Activated CD4-positive, alpha-beta memory T cell treated with anti-CD3 and anti-CD28 coated beads for 36 hours (primary cell): ENCODE measurements at regions not wholly inside any gene's neighbourhood (a gene's known extent, or its start where the extent isn't known, plus 50 kb on each side); places are given as distances from the start of the nearest gene placed in this dataset.
"Not testable (repeated sequence)": the region's sequence is repeated elsewhere in the genome, so short reads cannot be mapped to it uniquely, and the experiment has no call there.

ENCODE experiments used
- CTCF ChIA-PET: fragments of 350-600 bp; sonication (Branson Sonifier 250); formaldehyde crosslinking; loops from one replicate; lab custom pipeline; 2021; ENCODE audit warnings: antibody characterized with exemption, inconsistent platforms; lab: Charles Lee
- POLR2A ChIA-PET: fragments of 350-600 bp; sonication (Branson Sonifier 250); formaldehyde crosslinking; loops from one replicate; lab custom pipeline; 2021; ENCODE audit warnings: antibody characterized with exemption; lab: Charles Lee
- DNase-seq: peaks from one replicate; pipeline ENCODE4 v3.0.0-alpha.2; 2020
- H3K27ac Mint-ChIP-seq: one replicate; pipeline ENCODE4 v1.8.0; 2021; ENCODE audit warnings: mixed read lengths
- H3K27me3 Mint-ChIP-seq: one replicate; pipeline ENCODE4 v1.8.0; 2021; ENCODE audit warnings: mixed read lengths
- H3K36me3 Mint-ChIP-seq: one replicate; pipeline ENCODE4 v1.8.0; 2021; ENCODE audit warnings: mixed read lengths
- H3K4me1 Mint-ChIP-seq: one replicate; pipeline ENCODE4 v1.8.0; 2021; ENCODE audit warnings: low read depth, mixed read lengths
- H3K4me3 Mint-ChIP-seq: one replicate; pipeline ENCODE4 v1.8.0; 2021; ENCODE audit warnings: mild to moderate bottlenecking, mixed read lengths
- H3K9me3 Mint-ChIP-seq: one replicate; pipeline ENCODE4 v1.8.0; 2021; ENCODE audit warnings: mixed read lengths
- intact Hi-C: fragments of 100-400 bp; cut with micrococcal nuclease; formaldehyde crosslinking; loops from one replicate; pipeline ENCODE4 v1.15.1; 2023

DNA sequence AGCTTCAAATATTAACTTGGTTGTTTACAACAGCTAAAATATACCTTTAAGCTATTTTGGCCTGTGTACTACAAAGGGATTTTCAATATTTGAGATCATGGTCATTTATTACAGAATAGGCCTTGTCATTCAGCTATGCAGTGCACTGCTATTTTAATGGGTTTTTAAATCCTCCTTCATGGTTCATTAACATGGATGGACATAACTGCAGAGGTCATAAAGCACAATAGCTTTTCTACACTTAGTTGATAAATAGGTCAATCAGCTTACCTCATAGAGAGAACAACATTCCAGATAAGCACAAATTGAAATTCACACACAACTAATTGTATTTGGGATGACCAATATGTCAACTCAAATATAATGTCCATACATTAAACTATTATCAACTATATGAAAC lies 403.7 kb downstream of the CNTN3 start:
- Mint-ChIP-seq H3K27ac (no peak overlapping the region), H3K36me3 (no peaks in the 10 kb centered on the region), H3K4me3 (no peak overlapping the region), H3K4me1 (no peaks in the 10 kb centered on the region), H3K27me3 (no peaks in the 10 kb centered on the region), H3K9me3 (peaks cover 22% of the 10 kb centered on the region)
- intact Hi-C loops = no loop called here
- POLR2A ChIA-PET = no interaction called here
- no peak for DNase-seq
- CTCF ChIA-PET = no interaction called here

- H3K27ac Mint-ChIP-seq = no peak overlapping the region
- H3K9me3 Mint-ChIP-seq = peaks cover 15% of the 10 kb centered on the region
- CTCF ChIA-PET = no interaction called here
- no peaks in the 10 kb centered on the region for H3K27me3 Mint-ChIP-seq
- H3K4me1 Mint-ChIP-seq = no peaks in the 10 kb centered on the region
- intact Hi-C loops = no loop called here
- POLR2A ChIA-PET = no interaction called here
- no peak overlapping the region for H3K4me3 Mint-ChIP-seq
- DNase-seq = no peak
- H3K36me3 Mint-ChIP-seq = no peaks in the 10 kb centered on the region
Measured at GRCh38 chr3:74200952-74201351, 413.5 kb downstream of the CNTN3 start.

DNA sequence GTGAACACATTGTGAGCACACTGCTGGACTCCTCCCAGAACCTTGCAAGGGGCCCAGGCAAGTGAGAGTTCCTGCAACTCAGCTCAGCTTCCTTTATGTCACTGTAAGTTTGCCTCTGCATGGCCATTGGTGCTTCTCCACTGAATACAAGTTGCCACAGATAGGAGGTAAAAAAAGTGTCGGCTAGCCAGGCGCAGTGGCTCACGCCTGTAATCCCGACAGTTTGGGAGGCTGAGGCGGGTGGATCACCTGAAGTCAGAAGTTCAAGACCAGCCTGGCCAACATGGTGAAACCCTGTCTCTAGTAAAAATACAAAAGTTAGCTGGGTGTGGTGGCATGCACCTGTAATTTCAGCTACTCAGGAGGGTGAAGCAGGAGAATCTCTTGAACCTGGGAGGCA lies 435.8 kb downstream of the CNTN3 start:
- peaks cover 31% of the 10 kb centered on the region for H3K9me3 Mint-ChIP-seq
- DNase-seq, CTCF ChIA-PET, intact Hi-C loops, H3K36me3 Mint-ChIP-seq, POLR2A ChIA-PET, H3K27ac Mint-ChIP-seq, H3K27me3 Mint-ChIP-seq, H3K4me3 Mint-ChIP-seq, H3K4me1 Mint-ChIP-seq: not testable (repeated sequence)

GRCh38 chr3:74173090-74173489 lies 441.4 kb downstream of the CNTN3 start:
- Mint-ChIP-seq H3K27me3 (no peaks in the 10 kb centered on the region), H3K9me3 (peaks cover 12% of the 10 kb centered on the region), H3K4me1 (no peaks in the 10 kb centered on the region), H3K4me3 (no peak overlapping the region), H3K36me3 (no peaks in the 10 kb centered on the region), H3K27ac (no peak overlapping the region)
- ChIA-PET POLR2A (no interaction called here), CTCF (no interaction called here)
- no peak for DNase-seq
- intact Hi-C loops = no loop called here

GRCh38 chr3:74167926-74168325 lies 446.5 kb downstream of the CNTN3 start:
- POLR2A ChIA-PET = no interaction called here
- DNase-seq = no peak
- H3K36me3 Mint-ChIP-seq = no peaks in the 10 kb centered on the region
- H3K4me3 Mint-ChIP-seq = no peak overlapping the region
- no peaks in the 10 kb centered on the region for H3K4me1 Mint-ChIP-seq
- CTCF ChIA-PET = no interaction called here
- peaks cover 7% of the 10 kb centered on the region for H3K9me3 Mint-ChIP-seq
- no peaks in the 10 kb centered on the region for H3K27me3 Mint-ChIP-seq
- H3K27ac Mint-ChIP-seq = no peak overlapping the region
- intact Hi-C loops = no loop called here

DNA sequence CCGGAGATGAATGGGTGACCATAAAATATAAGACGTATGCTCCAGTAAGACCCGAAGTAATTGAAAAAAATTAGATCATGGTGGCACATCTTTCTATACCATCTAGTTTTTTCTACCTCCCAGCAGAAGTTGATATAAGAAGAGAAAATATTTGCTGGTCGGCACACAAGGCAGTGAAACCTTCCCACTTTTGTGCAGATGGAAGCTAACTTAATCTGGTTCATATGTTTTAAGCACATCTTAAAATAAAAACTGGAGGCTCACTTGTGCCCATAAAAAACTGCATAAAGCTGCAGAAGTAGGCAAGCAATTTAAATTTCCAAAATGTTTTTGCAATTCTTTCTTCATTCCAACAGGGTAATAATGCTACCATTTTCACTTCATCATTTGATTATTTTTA lies 449.2 kb downstream of the CNTN3 start:
- no peaks in the 10 kb centered on the region for H3K27me3 Mint-ChIP-seq
- intact Hi-C loops = no loop called here
- H3K27ac Mint-ChIP-seq = no peak overlapping the region
- no peaks in the 10 kb centered on the region for H3K36me3 Mint-ChIP-seq
- no peaks in the 10 kb centered on the region for H3K4me1 Mint-ChIP-seq
- POLR2A ChIA-PET = no interaction called here
- DNase-seq = no peak
- peaks cover 20% of the 10 kb centered on the region for H3K9me3 Mint-ChIP-seq
- CTCF ChIA-PET = no interaction called here
- no peak overlapping the region for H3K4me3 Mint-ChIP-seq

DNA sequence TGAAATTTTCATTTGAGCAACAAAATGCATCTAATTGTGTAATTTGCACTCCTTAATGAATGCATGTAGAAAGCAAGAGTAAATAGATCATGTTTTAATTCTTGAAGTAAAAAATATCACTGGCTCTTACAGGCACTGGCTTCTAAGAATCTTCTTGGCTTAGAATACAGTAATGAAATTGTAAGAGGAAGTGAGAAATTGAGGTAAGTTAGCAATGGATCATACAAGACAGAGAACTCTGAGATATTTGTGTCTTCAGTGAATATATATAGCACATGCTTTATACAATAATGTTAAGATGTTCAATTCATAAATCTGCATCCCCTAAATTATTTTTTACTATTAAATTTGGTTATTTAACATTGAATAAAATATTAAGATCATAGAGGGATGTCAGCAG lies 465.0 kb downstream of the CNTN3 start:
- H3K4me1 Mint-ChIP-seq = no peaks in the 10 kb centered on the region
- no peak for DNase-seq
- no peaks in the 10 kb centered on the region for H3K27me3 Mint-ChIP-seq
- H3K36me3 Mint-ChIP-seq = no peaks in the 10 kb centered on the region
- intact Hi-C loops = no loop called here
- no peak overlapping the region for H3K4me3 Mint-ChIP-seq
- no peak overlapping the region for H3K27ac Mint-ChIP-seq
- POLR2A ChIA-PET = no interaction called here
- CTCF ChIA-PET = no interaction called here
- peaks cover 19% of the 10 kb centered on the region for H3K9me3 Mint-ChIP-seq

- ChIA-PET POLR2A (no interaction called here), CTCF (no interaction called here)
- peaks cover 13% of the 10 kb centered on the region for H3K9me3 Mint-ChIP-seq
- intact Hi-C loops = no loop called here
- no peaks in the 10 kb centered on the region for H3K36me3 Mint-ChIP-seq
- no peaks in the 10 kb centered on the region for H3K27me3 Mint-ChIP-seq
- DNase-seq = no peak
- H3K4me1 Mint-ChIP-seq = no peaks in the 10 kb centered on the region
- no peak overlapping the region for H3K4me3 Mint-ChIP-seq
- no peak overlapping the region for H3K27ac Mint-ChIP-seq
Measured at GRCh38 chr3:74145277-74145676, 469.2 kb downstream of the CNTN3 start.

DNA sequence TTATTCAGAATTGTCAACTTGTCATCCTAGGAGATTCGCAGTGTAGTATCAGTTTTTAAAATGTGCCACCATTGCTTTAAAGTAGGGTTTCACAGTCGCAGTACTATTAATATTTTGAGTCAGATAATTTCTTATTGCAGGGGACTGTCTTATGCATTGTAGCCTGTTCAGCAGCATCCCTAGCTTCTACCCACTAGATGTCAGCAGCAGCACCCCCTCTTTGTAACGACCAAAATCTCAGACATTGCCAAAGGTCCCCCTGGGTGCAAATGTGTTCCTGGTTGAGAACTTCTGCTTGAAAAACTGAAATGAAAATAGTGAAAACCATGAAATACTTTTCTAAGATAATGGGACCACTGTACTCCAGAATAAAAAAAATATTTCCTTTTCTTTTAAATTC lies 474.8 kb downstream of the CNTN3 start:
- intact Hi-C loops = no loop called here
- DNase-seq = no peak
- POLR2A ChIA-PET = no interaction called here
- Mint-ChIP-seq H3K27ac (no peak overlapping the region), H3K9me3 (peaks cover 7% of the 10 kb centered on the region), H3K36me3 (no peaks in the 10 kb centered on the region), H3K4me1 (no peaks in the 10 kb centered on the region), H3K4me3 (no peak overlapping the region), H3K27me3 (no peaks in the 10 kb centered on the region)
- CTCF ChIA-PET = no interaction called here

DNA sequence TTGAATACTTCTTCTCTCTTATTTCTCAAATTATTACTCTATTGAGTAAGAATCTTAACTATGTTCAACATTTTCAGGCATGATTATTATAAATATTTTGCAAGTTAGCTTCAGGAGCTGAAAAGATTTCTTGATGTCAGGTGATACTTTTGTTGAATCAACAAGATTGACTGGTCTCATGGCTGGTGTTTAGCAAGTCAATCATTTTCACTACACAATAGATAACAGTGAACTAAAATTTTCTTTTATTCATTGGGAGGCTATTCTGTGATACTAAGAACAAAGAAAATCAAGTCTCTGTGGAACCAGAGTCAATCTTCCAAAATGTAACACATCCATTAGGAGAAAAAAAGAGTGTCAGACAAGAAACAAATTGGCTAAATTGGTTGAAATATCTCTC lies 476.7 kb downstream of the CNTN3 start:
- Mint-ChIP-seq H3K27me3 (no peaks in the 10 kb centered on the region), H3K4me1 (no peaks in the 10 kb centered on the region), H3K9me3 (peaks cover 9% of the 10 kb centered on the region), H3K36me3 (no peaks in the 10 kb centered on the region), H3K27ac (no peak overlapping the region), H3K4me3 (no peak overlapping the region)
- intact Hi-C loops = no loop called here
- ChIA-PET POLR2A (no interaction called here), CTCF (no interaction called here)
- no peak for DNase-seq

DNA sequence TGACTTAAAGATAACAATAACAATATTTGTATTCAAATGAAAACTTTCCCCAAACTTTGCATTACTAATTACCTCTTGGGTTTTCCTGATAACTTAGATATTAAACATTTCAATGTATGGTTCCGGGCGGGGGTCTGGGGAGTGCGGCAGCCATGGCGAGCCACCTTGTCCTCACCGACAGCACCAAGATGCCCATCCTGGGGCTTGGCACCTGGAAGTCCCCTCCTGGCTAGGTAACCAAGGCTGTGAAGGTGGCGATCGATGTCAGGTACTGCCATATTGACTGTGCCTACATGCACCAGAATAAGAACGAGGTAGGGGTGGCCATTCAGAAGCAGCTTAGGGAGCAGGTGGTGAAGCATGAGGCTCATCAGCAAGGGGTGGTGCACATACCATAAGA lies 478.7 kb downstream of the CNTN3 start:
- H3K4me3 Mint-ChIP-seq = no peak overlapping the region
- H3K4me1 Mint-ChIP-seq = no peaks in the 10 kb centered on the region
- H3K27me3 Mint-ChIP-seq = no peaks in the 10 kb centered on the region
- CTCF ChIA-PET = no interaction called here
- POLR2A ChIA-PET = no interaction called here
- peaks cover 16% of the 10 kb centered on the region for H3K9me3 Mint-ChIP-seq
- no peak for DNase-seq
- H3K27ac Mint-ChIP-seq = no peak overlapping the region
- H3K36me3 Mint-ChIP-seq = no peaks in the 10 kb centered on the region
- intact Hi-C loops = no loop called here

DNA sequence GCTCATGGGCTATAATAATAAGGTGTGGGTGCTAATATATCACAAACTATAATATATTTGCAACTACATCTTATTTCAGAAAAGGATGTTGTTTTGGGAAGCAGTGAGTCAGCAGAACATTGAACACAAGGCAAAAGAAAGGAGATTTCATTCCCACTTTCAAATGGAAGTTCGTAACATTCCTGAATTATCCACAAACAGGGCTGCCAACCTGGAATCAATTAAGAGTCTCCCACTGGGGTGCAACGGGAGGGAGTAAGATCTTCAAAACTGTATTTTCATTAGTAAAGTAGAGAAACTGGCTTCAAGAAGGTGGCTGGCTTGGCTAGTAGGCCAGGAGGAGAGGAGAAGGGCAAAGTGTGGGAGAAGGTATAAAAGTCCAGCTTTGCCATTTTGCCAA lies 479.6 kb downstream of the CNTN3 start:
- POLR2A ChIA-PET = no interaction called here

DNA sequence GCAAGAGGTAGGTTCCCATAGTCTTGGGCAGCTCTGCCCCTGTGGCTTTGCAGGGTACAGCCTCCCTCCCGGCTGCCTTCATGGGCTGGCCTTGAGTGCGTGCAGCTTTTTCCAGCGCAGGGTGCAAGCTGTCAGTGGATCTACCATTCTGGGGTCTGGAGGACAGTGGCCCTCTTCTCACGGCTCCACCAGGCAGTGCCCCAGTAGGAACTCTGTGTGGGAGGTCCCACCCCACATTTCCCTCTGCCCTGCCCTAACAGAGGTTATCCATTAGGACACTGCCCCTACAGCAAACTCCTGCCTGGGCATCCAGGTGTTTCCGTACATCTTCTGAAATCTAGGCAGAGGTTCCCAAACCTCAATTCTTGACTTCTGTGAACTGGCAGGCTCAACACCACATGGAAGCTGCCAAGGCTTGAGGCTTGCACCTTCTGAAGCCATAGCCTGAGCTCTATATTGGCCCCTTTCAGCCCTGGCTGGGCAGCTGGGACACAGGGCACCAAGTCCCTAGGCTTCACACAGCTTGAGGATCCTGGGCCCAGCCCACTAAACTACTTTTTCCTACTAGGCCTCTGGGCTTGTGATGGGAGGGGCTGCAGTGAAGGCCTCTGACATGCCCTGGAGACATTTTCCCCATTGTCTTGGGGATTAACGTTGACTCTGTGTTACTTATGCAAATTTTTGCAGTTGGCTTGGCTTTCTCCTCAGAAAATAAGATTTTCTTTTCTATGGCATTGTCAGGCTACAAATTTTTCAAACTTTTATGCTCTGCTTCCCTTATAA lies 482.7 kb downstream of the CNTN3 start:
- H3K27ac Mint-ChIP-seq, H3K4me3 Mint-ChIP-seq, H3K27me3 Mint-ChIP-seq, H3K36me3 Mint-ChIP-seq, intact Hi-C loops, CTCF ChIA-PET, POLR2A ChIA-PET, H3K4me1 Mint-ChIP-seq, DNase-seq: not testable (repeated sequence)
- peaks cover 25% of the 10 kb centered on the region for H3K9me3 Mint-ChIP-seq

More for the DNA sequence above, 479.6 kb downstream of the CNTN3 start:
- Mint-ChIP-seq H3K4me1 (no peaks in the 10 kb centered on the region), H3K27me3 (no peaks in the 10 kb centered on the region), H3K36me3 (no peaks in the 10 kb centered on the region), H3K4me3 (no peak overlapping the region), H3K27ac (no peak overlapping the region), H3K9me3 (peaks cover 21% of the 10 kb centered on the region)
- CTCF ChIA-PET = no interaction called here
- no peak for DNase-seq
- intact Hi-C loops = no loop called here
